ENCODE measurements at regions not wholly inside any gene's neighbourhood (a gene's known extent, or its start where the extent isn't known, plus 50 kb on each side); places are given as distances from the start of the nearest gene placed in this dataset.

- Mint-ChIP-seq H3K27me3 (peaks cover 0 to 2% of the 10 kb centered on the region in 2 donors), H3K4me3 (no peak overlapping the region), H3K36me3 (no peaks in the 10 kb centered on the region), H3K4me1 (no peaks in the 10 kb centered on the region), H3K27ac (no peak overlapping the region), H3K9me3 (peaks cover 0 to 4% (median 3%) of the 10 kb centered on the region in 5 donors)
- no peaks in the 10 kb centered on the region for H3K36me3 ChIP-seq (ENCODE audit: insufficient read depth, low read length)
- H3K27me3 ChIP-seq (ENCODE audit: insufficient read depth, low read length, poor library complexity, severe bottlenecking), result no peaks in the 10 kb centered on the region
- no peak for DNase-seq
- H3K4me3 ChIP-seq (ENCODE audit: low read length), result no peak overlapping the region
- POLR2A ChIA-PET, result no interaction called here
- H3K27ac ChIP-seq (ENCODE audit: low read depth, low read length), result no peak overlapping the region
- H3K4me1 ChIP-seq (ENCODE audit: insufficient read depth, low read length), result no peaks in the 10 kb centered on the region
- CTCF ChIA-PET, result no interaction called here
- no peaks in the 10 kb centered on the region for H3K9me3 ChIP-seq (ENCODE audit: low read length)
Observed at GRCh38 chr4:144872508-144873225, 225.3 kb downstream of the ANAPC10 start.

DNA sequence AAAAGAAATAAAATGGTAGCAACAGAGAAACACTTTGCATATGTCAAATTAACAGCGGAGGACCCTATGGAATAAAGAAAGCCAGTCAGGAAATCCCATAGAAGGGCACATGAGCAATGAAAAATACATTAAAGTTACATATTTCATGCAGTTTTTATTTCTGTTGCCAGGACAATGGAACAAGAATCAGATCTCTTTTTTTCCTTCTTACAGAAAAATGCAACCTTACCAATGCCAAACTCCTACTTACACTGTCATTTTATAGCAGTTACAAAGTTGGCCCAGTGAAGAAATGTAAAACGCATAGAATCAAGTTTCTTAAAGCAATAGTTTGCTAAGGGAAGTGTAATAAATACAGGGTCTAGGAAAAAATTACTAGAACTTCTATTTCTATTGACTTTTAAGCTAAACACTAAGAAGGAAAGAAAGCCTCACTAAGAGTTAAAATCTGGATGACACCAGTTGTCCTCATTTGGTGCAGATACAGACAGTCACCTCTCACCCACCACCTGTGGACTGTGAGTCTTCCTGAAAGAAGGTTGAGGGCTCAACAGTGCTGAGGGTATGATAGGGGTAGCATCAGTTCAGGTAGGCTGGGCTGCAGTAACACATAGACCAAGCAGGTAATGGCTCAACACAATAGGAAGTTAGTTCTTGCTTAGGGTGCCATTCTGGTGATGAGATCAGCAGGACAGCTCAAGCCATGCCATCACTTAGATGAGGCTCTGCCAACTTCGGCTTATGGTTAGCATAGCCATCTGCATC, 224.6 kb downstream of the ANAPC10 start:
- H3K27ac Mint-ChIP-seq, result no peak overlapping the region

DNA sequence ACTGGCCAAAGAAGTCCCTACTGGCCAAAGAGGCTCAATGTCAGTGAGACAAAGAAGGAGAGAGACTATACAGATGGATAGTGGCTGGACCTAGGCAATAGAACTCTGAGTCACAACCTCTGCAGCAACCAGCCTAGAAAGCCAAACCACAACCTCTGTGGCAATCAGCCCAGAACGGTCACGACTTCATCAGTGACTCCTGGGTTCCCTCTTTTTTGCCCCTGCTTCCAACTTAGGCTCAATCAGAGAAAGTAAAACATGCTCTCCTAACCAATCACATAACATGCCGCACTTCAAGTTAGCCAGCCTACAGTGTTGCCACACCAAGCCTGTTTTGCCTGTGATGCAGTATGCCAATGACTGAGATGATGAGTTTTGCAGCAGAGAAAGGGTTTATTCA, 203.4 kb downstream of the ANAPC10 start:
- Mint-ChIP-seq H3K27me3 (no peaks in the 10 kb centered on the region), H3K27ac (no peak overlapping the region), H3K36me3 (no peaks in the 10 kb centered on the region), H3K4me1 (no peaks in the 10 kb centered on the region), H3K9me3 (peaks cover 0 to 9% (median 3%) of the 10 kb centered on the region in 5 donors), H3K4me3 (no peak overlapping the region)
- Histone ChIP-seq H3K27ac (ENCODE audit: low read depth, low read length) (no peak overlapping the region), H3K27me3 (ENCODE audit: insufficient read depth, low read length, poor library complexity, severe bottlenecking) (no peaks in the 10 kb centered on the region), H3K4me1 (ENCODE audit: insufficient read depth, low read length) (no peaks in the 10 kb centered on the region), H3K36me3 (ENCODE audit: insufficient read depth, low read length) (no peaks in the 10 kb centered on the region), H3K9me3 (ENCODE audit: low read length) (no peaks in the 10 kb centered on the region), H3K4me3 (ENCODE audit: low read length) (no peak overlapping the region)
- CTCF ChIA-PET, result no interaction called here
- DNase-seq, result no peak
- POLR2A ChIA-PET, result no interaction called here

More for the DNA sequence above, 224.6 kb downstream of the ANAPC10 start:
- ChIA-PET CTCF (no interaction called here), POLR2A (no interaction called here)
- Mint-ChIP-seq H3K4me1 (no peaks in the 10 kb centered on the region), H3K9me3 (peaks cover 0 to 4% (median 1%) of the 10 kb centered on the region in 5 donors), H3K27me3 (peaks cover 0 to under 1% of the 10 kb centered on the region in 2 donors), H3K36me3 (no peaks in the 10 kb centered on the region), H3K4me3 (no peak overlapping the region)
- H3K4me1 ChIP-seq (ENCODE audit: insufficient read depth, low read length), result no peaks in the 10 kb centered on the region
- no peaks in the 10 kb centered on the region for H3K9me3 ChIP-seq (ENCODE audit: low read length)
- no peaks in the 10 kb centered on the region for H3K36me3 ChIP-seq (ENCODE audit: insufficient read depth, low read length)
- no peak for DNase-seq
- H3K27ac ChIP-seq (ENCODE audit: low read depth, low read length), result no peak overlapping the region
- no peaks in the 10 kb centered on the region for H3K27me3 ChIP-seq (ENCODE audit: insufficient read depth, low read length, poor library complexity, severe bottlenecking)
- H3K4me3 ChIP-seq (ENCODE audit: low read length), result no peak overlapping the region

DNA sequence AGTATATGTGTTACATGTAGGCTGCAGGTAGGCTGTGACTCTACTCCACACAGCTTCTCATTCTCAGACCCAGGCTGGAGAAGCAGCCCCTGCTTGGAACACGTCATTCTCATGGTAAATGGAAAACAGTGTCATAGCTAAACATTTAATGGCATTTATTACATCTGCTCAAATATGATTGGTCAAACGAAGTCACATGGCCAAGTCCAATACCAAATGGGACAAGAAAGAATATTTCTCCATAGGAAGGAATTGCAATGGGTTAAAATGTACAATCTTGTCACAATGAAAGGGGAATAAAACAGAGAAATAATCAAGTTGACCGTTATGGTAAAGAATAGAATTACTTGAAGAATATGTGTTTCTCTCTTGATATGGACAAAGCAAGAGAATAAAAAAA, 198.6 kb downstream of the ANAPC10 start:
- H3K4me1 Mint-ChIP-seq, result no peaks in the 10 kb centered on the region
- Histone ChIP-seq H3K9me3 (ENCODE audit: low read length) (no peaks in the 10 kb centered on the region), H3K36me3 (ENCODE audit: insufficient read depth, low read length) (no peaks in the 10 kb centered on the region), H3K27me3 (ENCODE audit: insufficient read depth, low read length, poor library complexity, severe bottlenecking) (no peaks in the 10 kb centered on the region), H3K27ac (ENCODE audit: low read depth, low read length) (no peak overlapping the region), H3K4me3 (ENCODE audit: low read length) (no peak overlapping the region), H3K4me1 (ENCODE audit: insufficient read depth, low read length) (no peaks in the 10 kb centered on the region)
- no peaks in the 10 kb centered on the region for H3K27me3 Mint-ChIP-seq
- no peaks in the 10 kb centered on the region for H3K36me3 Mint-ChIP-seq
- no peak overlapping the region for H3K4me3 Mint-ChIP-seq
- ChIA-PET POLR2A (no interaction called here), CTCF (no interaction called here)
- no peak overlapping the region for H3K27ac Mint-ChIP-seq
- H3K9me3 Mint-ChIP-seq, result peaks cover 0 to 9% (median 5%) of the 10 kb centered on the region in 5 donors
- DNase-seq, result no peak

GRCh38 chr4:144901141-144901540, 196.9 kb downstream of the ANAPC10 start:
- no peak overlapping the region for H3K4me3 ChIP-seq (ENCODE audit: low read length)
- Mint-ChIP-seq H3K4me1 (no peaks in the 10 kb centered on the region), H3K27ac (no peak overlapping the region), H3K4me3 (no peak overlapping the region), H3K27me3 (peaks cover 0 to 2% of the 10 kb centered on the region in 2 donors), H3K36me3 (no peaks in the 10 kb centered on the region), H3K9me3 (peaks cover 0 to 6% (median 5%) of the 10 kb centered on the region in 5 donors)
- no peak overlapping the region for H3K27ac ChIP-seq (ENCODE audit: low read depth, low read length)
- no peaks in the 10 kb centered on the region for H3K4me1 ChIP-seq (ENCODE audit: insufficient read depth, low read length)
- ChIA-PET CTCF (no interaction called here), POLR2A (no interaction called here)
- no peaks in the 10 kb centered on the region for H3K27me3 ChIP-seq (ENCODE audit: insufficient read depth, low read length, poor library complexity, severe bottlenecking)
- H3K9me3 ChIP-seq (ENCODE audit: low read length), result no peaks in the 10 kb centered on the region
- no peaks in the 10 kb centered on the region for H3K36me3 ChIP-seq (ENCODE audit: insufficient read depth, low read length)
- no peak for DNase-seq

DNA sequence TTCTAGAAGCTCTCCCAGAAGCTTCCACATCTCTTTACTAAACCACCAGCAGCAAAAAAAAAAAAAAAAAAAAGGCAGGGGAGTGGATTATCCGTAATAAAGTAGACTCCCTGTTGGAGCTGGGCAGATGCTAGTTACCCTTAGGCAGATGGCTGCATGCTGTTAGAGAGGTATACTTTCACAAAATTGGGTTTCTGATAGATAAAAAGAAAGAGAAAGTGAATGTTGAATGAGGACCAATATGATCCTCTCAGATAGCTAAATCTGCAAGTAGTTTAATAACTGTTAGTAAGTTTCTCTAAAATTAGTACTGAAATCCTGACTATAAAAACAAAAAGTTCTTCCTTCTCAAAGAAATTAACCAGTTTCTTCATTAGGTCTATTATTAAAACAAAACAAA, 195.4 kb downstream of the ANAPC10 start:
- peaks cover 0 to 7% (median 4%) of the 10 kb centered on the region in 5 donors for H3K9me3 Mint-ChIP-seq
- H3K27me3 Mint-ChIP-seq, result peaks cover 0 to 2% of the 10 kb centered on the region in 2 donors
- H3K9me3 ChIP-seq (ENCODE audit: low read length), result no peaks in the 10 kb centered on the region
- no peaks in the 10 kb centered on the region for H3K4me1 Mint-ChIP-seq
- H3K36me3 ChIP-seq (ENCODE audit: insufficient read depth, low read length), result no peaks in the 10 kb centered on the region
- H3K27me3 ChIP-seq (ENCODE audit: insufficient read depth, low read length, poor library complexity, severe bottlenecking), result no peaks in the 10 kb centered on the region
- ChIA-PET POLR2A (no interaction called here), CTCF (no interaction called here)
- no peak overlapping the region for H3K4me3 Mint-ChIP-seq
- H3K4me1 ChIP-seq (ENCODE audit: insufficient read depth, low read length), result no peaks in the 10 kb centered on the region
- no peak overlapping the region for H3K27ac ChIP-seq (ENCODE audit: low read depth, low read length)
- no peak overlapping the region for H3K4me3 ChIP-seq (ENCODE audit: low read length)
- H3K27ac Mint-ChIP-seq, result no peak overlapping the region
- no peak for DNase-seq
- no peaks in the 10 kb centered on the region for H3K36me3 Mint-ChIP-seq

DNA sequence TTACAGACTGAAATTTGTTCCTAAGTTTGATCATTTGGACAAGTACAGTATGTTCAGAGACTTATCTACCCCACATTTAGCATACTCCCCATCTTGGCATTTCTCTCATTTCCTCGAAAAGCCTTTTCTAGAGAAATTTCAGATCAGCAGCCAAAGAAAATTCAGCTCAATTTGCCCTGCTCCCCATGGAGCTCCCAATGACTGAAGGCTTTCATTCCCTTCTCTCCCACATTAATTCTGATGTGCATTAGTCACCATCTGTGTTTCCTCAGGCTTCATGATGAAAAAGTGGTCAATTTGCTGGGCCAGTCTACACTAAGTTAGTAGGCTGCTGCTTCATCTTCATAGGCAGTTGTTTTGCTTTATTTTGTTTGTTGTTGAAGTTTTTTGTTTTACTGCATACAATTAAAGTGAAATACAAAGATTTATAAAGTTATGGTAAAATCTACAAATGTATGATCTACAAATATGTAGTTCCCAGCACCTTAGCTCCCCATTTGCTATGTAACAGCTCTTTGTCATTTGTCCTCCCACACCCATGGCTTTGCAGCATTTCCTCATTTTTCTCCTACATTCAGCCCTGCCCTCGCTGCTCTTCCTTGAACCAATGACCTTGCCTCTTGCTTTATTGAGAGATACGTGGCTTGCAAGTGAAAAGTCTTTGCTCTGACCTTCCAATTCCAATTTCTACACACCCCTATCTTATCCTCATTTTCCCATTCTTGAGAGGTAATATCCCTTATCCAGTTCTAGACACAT, 193.9 kb downstream of the ANAPC10 start:
- no peak overlapping the region for H3K27ac Mint-ChIP-seq
- no peaks in the 10 kb centered on the region for H3K27me3 ChIP-seq (ENCODE audit: insufficient read depth, low read length, poor library complexity, severe bottlenecking)
- H3K9me3 Mint-ChIP-seq, result peaks cover 0 to 3% (median 3%) of the 10 kb centered on the region in 5 donors
- no peak overlapping the region for H3K4me3 Mint-ChIP-seq
- no peaks in the 10 kb centered on the region for H3K36me3 Mint-ChIP-seq
- peaks cover 0 to 2% of the 10 kb centered on the region in 2 donors for H3K27me3 Mint-ChIP-seq
- POLR2A ChIA-PET, result no interaction called here
- CTCF ChIA-PET, result no interaction called here
- H3K9me3 ChIP-seq (ENCODE audit: low read length), result no peaks in the 10 kb centered on the region
- no peak overlapping the region for H3K4me3 ChIP-seq (ENCODE audit: low read length)
- no peaks in the 10 kb centered on the region for H3K4me1 Mint-ChIP-seq
- no peaks in the 10 kb centered on the region for H3K4me1 ChIP-seq (ENCODE audit: insufficient read depth, low read length)
- DNase-seq, result no peak
- H3K36me3 ChIP-seq (ENCODE audit: insufficient read depth, low read length), result no peaks in the 10 kb centered on the region
- H3K27ac ChIP-seq (ENCODE audit: low read depth, low read length), result no peak overlapping the region

DNA sequence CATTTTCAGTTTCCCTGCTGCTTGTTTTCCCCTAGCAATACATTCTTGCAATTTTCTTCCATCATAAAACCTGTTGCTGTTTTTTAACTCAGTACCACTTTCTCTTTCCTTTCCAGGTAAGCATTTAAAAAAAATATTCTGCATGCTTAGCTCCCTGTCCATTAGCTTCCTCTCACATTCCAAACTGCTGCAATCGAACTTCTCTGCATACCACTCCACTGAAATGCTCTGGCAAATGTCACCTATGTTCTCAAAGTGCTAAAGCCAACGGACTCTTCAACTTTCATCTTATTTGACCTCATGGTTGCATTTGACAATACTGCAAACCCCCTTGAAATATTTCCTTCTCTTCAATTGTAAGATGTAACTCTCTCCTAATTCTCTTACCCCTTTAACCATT, 192.7 kb downstream of the ANAPC10 start:
- Histone ChIP-seq H3K36me3 (ENCODE audit: insufficient read depth, low read length) (no peaks in the 10 kb centered on the region), H3K9me3 (ENCODE audit: low read length) (no peaks in the 10 kb centered on the region), H3K27me3 (ENCODE audit: insufficient read depth, low read length, poor library complexity, severe bottlenecking) (no peaks in the 10 kb centered on the region), H3K27ac (ENCODE audit: low read depth, low read length) (no peak overlapping the region), H3K4me1 (ENCODE audit: insufficient read depth, low read length) (no peaks in the 10 kb centered on the region), H3K4me3 (ENCODE audit: low read length) (no peak overlapping the region)
- no peak for DNase-seq
- H3K27me3 Mint-ChIP-seq, result peaks cover 0 to 2% of the 10 kb centered on the region in 2 donors
- no peaks in the 10 kb centered on the region for H3K4me1 Mint-ChIP-seq
- ChIA-PET POLR2A (no interaction called here), CTCF (no interaction called here)
- H3K36me3 Mint-ChIP-seq, result no peaks in the 10 kb centered on the region
- H3K4me3 Mint-ChIP-seq, result no peak overlapping the region
- H3K9me3 Mint-ChIP-seq, result peaks cover 0 to 3% (median 0%) of the 10 kb centered on the region in 5 donors
- no peak overlapping the region for H3K27ac Mint-ChIP-seq
